GM12865 (cell line): ENCODE measurements at regions not wholly inside any gene's neighbourhood (a gene's known extent, or its start where the extent isn't known, plus 50 kb on each side); places are given as distances from the start of the nearest gene placed in this dataset.

Source experiments
- DNase-seq: peaks from one replicate; pipeline ENCODE4 v3.0.0; 2010; ENCODE audit warnings: low read depth
- H3K4me3 ChIP-seq: 2 replicates; pipeline ENCODE4 v1.5.1; 2011; ENCODE audit warnings: mild to moderate bottlenecking, low read depth, low read length, control low read depth
- TF ChIP-seq, protein P1 (sequence below): IDR thresholded peaks from 2 replicates; pipeline ENCODE4 v1.5.1; 2011; ENCODE audit warnings: low read length, control low read depth, low read depth, inconsistent platforms; ENCODE audit not compliant: insufficient read depth; ENCODE audit errors: missing control alignments

DNA sequence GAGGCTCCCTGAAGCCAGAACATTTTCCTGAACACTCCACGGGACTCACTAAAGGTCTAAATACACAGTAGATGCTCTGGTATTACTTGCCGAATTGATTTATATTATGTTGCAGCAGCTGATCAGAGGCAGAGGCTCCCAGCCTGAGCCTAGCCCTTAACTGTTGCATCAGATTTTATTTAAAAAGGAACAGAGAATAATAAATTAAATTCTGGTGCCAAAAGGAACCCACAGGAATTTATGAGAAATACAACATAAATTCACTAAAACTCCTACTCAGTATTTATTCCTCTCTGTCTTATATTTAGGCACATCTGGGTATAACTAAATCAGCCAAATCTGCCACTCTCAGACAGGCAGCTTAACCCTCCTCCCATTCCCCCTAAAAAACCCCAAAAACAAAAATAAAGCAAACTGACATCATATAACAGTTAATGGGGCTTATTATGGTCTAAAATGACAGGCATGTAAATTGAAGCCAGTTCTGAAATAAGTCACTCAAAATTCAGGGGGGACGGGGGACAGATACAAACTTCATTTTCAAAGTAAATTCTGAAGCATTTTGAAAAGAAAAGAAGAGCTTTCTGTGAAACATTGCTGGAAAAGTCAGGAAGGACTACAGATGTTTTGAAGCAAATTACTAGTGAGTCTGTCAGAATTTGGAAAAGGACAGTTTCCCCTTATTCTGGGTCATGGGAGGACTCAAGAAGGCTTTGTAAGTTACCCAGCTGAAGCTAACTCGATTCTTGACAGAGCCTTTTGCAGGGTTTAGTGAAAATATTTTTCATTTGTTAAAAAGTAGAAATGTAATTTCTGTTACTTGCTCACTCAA lies 53.8 kb upstream of the CORO2B start:
- no peak overlapping the region for H3K4me3 ChIP-seq
- TF ChIP-seq, protein P1, sequence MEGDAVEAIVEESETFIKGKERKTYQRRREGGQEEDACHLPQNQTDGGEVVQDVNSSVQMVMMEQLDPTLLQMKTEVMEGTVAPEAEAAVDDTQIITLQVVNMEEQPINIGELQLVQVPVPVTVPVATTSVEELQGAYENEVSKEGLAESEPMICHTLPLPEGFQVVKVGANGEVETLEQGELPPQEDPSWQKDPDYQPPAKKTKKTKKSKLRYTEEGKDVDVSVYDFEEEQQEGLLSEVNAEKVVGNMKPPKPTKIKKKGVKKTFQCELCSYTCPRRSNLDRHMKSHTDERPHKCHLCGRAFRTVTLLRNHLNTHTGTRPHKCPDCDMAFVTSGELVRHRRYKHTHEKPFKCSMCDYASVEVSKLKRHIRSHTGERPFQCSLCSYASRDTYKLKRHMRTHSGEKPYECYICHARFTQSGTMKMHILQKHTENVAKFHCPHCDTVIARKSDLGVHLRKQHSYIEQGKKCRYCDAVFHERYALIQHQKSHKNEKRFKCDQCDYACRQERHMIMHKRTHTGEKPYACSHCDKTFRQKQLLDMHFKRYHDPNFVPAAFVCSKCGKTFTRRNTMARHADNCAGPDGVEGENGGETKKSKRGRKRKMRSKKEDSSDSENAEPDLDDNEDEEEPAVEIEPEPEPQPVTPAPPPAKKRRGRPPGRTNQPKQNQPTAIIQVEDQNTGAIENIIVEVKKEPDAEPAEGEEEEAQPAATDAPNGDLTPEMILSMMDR, result no peak
- DNase-seq, result no peak

DNA sequence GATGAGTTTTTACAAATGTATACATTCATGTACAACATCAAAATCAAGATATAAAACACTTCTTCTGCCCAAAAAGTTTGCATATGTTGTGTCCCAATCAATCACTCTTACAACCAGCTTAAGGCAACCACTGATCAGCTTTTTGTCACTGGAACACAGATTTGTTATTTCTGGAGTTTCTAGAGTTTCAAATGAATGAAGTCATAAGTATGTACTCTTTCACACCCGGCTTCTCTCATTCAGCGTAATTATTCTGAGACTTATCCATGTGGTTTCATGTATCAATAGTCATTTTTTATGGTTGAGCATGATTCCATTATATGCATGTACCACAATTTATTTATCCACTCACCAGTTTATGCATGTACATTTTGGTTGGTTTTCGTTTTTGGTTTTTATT lies 53.0 kb upstream of the CORO2B start:
- no peak for DNase-seq
- TF ChIP-seq, protein P1, result no peak
- H3K4me3 ChIP-seq, result no peak overlapping the region

DNA sequence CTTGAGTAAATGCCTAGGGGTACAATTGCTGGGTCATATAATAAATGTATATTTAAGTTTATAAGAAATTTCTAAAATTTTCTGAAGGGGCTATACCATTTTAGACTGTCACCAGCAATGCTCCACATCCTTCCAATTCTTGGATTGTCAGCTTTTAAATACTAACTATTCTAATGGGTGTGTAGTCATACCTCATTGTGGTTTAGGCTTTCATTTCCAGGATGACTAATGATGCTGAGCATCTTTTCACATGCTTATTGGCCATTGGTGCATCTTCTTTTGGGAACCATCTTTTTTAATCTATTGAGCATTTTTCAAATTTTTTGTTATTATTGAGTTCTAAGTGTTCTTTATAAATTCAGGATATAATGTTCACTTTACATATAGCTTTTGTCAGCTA lies 52.5 kb upstream of the CORO2B start:
- DNase-seq, result peak; percentile 45
- H3K4me3 ChIP-seq, result no peak overlapping the region
- TF ChIP-seq, protein P1, result no peak

DNA sequence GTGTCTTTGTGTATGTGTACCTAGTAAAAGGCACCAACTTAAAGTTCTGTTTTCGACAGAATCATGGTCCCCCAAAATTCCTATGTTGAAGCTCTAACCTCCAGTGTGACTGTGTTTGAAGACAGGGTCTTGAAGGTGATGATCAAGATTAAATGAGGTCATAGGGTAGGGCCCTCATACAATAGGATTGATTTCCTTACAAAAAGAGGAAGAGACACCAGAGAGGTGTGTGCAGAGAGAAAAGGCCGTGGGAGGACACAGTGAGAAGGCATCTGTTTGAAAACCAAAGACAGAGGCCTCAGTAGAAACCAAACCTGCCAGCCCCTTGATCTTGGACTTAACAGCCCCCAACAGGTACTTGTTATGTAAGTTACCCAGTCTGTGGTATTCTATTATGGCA lies 52.0 kb upstream of the CORO2B start:
- no peak overlapping the region for H3K4me3 ChIP-seq
- peak; percentile 17 for DNase-seq
- TF ChIP-seq, protein P1, result no peak

DNA sequence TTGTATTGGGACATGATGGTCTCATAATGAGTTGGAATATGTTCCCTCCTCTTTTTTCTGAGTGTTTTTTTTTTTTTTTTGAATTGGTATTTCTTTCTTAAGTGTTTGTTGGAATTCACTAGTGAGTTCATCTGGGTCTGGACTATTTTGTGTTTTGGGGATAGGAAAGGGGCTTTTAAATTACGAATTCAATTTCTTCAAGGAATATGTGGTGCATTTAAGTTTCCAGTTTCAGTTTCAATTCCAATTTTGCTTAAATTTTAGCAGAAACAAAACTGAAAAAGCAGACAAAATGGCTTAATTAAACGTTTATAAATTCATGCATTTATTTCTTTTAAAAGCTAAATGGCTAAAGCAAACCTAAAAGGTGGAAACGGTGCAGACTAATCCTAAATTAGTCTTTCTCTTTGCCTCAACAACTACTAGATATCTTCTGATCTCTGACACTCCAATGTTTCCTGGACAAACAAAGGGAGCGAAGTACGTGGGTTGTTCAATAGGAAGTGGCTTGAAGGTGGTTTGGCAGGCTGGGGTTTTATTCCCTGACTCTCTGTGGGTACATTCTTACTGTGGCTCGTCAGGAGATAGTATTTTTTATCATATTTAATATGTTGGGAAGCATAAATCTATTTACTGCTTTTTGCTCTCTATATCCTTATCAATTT lies 50.0 kb upstream of the CORO2B start:
- DNase-seq, result no peak
- TF ChIP-seq, protein P1, result no peak
- no peak overlapping the region for H3K4me3 ChIP-seq
